Gastrocnemius medialis (tissue), 4 donors: ENCODE measurements at regions not wholly inside any gene's neighbourhood (a gene's known extent, or its start where the extent isn't known, plus 50 kb on each side); places are given as distances from the start of the nearest gene placed in this dataset.

Experiments
- POLR2A ChIP-seq, 2 donors: fragments of 450-650 bp; IDR thresholded peaks; one replicate each; pipeline ENCODE4 v1.6.1; 2017; ENCODE audit warnings: antibody characterized with exemption in 2 of 2, mild to moderate bottlenecking in 2 of 2, moderate library complexity in 2 of 2
- TF ChIP-seq, protein P1 (sequence below), 5 experiments: fragments of 450-650 bp in 3 of 5; fragments of 200-600 bp in 2 of 5; sonication (generic) in 2 of 5; IDR thresholded peaks in 4 of 5; conservative IDR thresholded peaks in 1 of 5; 1 replicate in 4 of 5; 2 replicates in 1 of 5; pipeline ENCODE4 v1.5.1; 2016 to 2019; ENCODE audit warnings: antibody characterized with exemption in 5 of 5, mild to moderate bottlenecking in 3 of 5, moderate library complexity in 3 of 5

DNA sequence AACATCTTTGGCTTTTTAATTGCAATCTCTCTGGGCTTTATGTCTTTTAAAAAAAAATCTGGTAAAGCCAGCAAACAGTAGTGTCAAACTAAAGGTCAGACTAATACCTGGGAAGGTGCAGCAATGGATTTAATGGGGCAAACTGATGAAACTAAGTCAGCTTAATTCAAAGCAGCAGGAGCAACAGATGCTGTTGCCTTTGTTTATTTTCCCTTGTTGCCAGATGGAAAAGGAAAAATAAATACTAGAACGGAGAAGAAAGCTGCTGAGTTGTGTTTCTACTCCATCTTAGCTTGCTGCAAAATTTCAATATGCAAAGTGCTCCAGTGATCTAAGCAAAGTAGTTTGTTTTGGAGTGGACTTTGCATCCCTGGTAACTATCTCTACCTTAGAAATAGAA is 1097.8 kb downstream of the PCDH17 start:
- TF ChIP-seq POLR2A (IDR thresholded peaks at IDR 0.05): no peak
- TF ChIP-seq, protein P1, sequence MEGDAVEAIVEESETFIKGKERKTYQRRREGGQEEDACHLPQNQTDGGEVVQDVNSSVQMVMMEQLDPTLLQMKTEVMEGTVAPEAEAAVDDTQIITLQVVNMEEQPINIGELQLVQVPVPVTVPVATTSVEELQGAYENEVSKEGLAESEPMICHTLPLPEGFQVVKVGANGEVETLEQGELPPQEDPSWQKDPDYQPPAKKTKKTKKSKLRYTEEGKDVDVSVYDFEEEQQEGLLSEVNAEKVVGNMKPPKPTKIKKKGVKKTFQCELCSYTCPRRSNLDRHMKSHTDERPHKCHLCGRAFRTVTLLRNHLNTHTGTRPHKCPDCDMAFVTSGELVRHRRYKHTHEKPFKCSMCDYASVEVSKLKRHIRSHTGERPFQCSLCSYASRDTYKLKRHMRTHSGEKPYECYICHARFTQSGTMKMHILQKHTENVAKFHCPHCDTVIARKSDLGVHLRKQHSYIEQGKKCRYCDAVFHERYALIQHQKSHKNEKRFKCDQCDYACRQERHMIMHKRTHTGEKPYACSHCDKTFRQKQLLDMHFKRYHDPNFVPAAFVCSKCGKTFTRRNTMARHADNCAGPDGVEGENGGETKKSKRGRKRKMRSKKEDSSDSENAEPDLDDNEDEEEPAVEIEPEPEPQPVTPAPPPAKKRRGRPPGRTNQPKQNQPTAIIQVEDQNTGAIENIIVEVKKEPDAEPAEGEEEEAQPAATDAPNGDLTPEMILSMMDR (IDR thresholded peaks at IDR 0.05 in 4 of 5, conservative IDR thresholded peaks at IDR 0.05 in 1 of 5): no peak
